NCI-H524 treated with DMSO at 0.1 percent for 48 hours (cell line): ENCODE measurements at regions not wholly inside any gene's neighbourhood (a gene's known extent, or its start where the extent isn't known, plus 50 kb on each side); places are given as distances from the start of the nearest gene placed in this dataset.
A peak's percentile ranks its signal among the peaks of the same experiment; 100 is the strongest.

Experiments used
- DNase-seq: peaks from one replicate; lab custom pipeline; 2025; lab: John Stamatoyannopoulos, UW

- no peak for DNase-seq
Observed at GRCh38 chr22:27617214-27617881, 184.2 kb downstream of the MN1 start.

- no peak for DNase-seq
Observed at GRCh38 chr22:27620367-27621154, 181.0 kb downstream of the MN1 start.

- no peak for DNase-seq
Observed at GRCh38 chr22:27621486-27622070, 180.0 kb downstream of the MN1 start.

- DNase-seq, result no peak
Observed at GRCh38 chr22:27624042-27624441, 177.5 kb downstream of the MN1 start.

GRCh38 chr22:27624705-27625104, 176.9 kb downstream of the MN1 start:
- DNase-seq, result no peak

- no peak for DNase-seq
Observed at GRCh38 chr22:27625769-27626674, 175.5 kb downstream of the MN1 start.

- no peak for DNase-seq
Observed at GRCh38 chr22:27626675-27627443, 174.7 kb downstream of the MN1 start.

- DNase-seq, result no peak
Observed at GRCh38 chr22:27627444-27627833, 174.1 kb downstream of the MN1 start.

- no peak for DNase-seq
Observed at GRCh38 chr22:27627901-27628300, 173.7 kb downstream of the MN1 start.

- no peak for DNase-seq
Observed at GRCh38 chr22:27628341-27628740, 173.2 kb downstream of the MN1 start.

GRCh38 chr22:27628891-27629631, 172.5 kb downstream of the MN1 start:
- no peak for DNase-seq

GRCh38 chr22:27629908-27630673, 171.5 kb downstream of the MN1 start:
- DNase-seq, result peak; percentile 72

- DNase-seq, result no peak
Observed at GRCh38 chr22:27630754-27631153, 170.8 kb downstream of the MN1 start.

GRCh38 chr22:27631641-27632040, 169.9 kb downstream of the MN1 start:
- no peak for DNase-seq

- no peak for DNase-seq
Observed at GRCh38 chr22:27632451-27633295, 168.9 kb downstream of the MN1 start.

- DNase-seq, result no peak
Observed at GRCh38 chr22:27633296-27633871, 168.2 kb downstream of the MN1 start.

GRCh38 chr22:27634043-27634740, 167.4 kb downstream of the MN1 start:
- DNase-seq, result no peak

GRCh38 chr22:27635435-27635834, 166.1 kb downstream of the MN1 start:
- no peak for DNase-seq
